Fibroblast of mammary gland (primary cell): ENCODE measurements at regions not wholly inside any gene's neighbourhood (a gene's known extent, or its start where the extent isn't known, plus 50 kb on each side); places are given as distances from the start of the nearest gene placed in this dataset.
A peak's percentile ranks its signal among the peaks of the same experiment; 100 is the strongest.

Source experiments
- DNase-seq: peaks from one replicate; pipeline ENCODE4 v3.0.0-alpha.2; 2010; ENCODE audit warnings: low read depth
- H3K4me3 ChIP-seq: 2 replicates; pipeline ENCODE4 v1.5.1; 2011; ENCODE audit warnings: low read depth, mild to moderate bottlenecking, low read length, moderate library complexity; ENCODE audit not compliant: control insufficient read depth
- CTCF ChIP-seq: conservative IDR thresholded peaks from 2 replicates; pipeline ENCODE4 v1.5.1; 2011; ENCODE audit warnings: low read depth, low read length, inconsistent platforms; ENCODE audit not compliant: control insufficient read depth, insufficient read depth

- peak; percentile 56 for DNase-seq
- H3K4me3 ChIP-seq: no peak overlapping the region
- TF ChIP-seq CTCF: no peak
These were observed 174.1 kb downstream of the CSNK2A3 start for GRCh38 chr11:11178671-11179638.

- no peak for DNase-seq
- no peak overlapping the region for H3K4me3 ChIP-seq
- TF ChIP-seq CTCF: no peak
These were observed 175.8 kb downstream of the CSNK2A3 start for GRCh38 chr11:11177156-11177808.

- no peak for TF ChIP-seq CTCF
- DNase-seq: no peak
These were observed 179.6 kb downstream of the CSNK2A3 start for GRCh38 chr11:11173316-11174025.

GRCh38 chr11:11171854-11172253 lies 181.2 kb downstream of the CSNK2A3 start:
- no peak for TF ChIP-seq CTCF
- no peak for DNase-seq
- no peak overlapping the region for H3K4me3 ChIP-seq

More at GRCh38 chr11:11173316-11174025, 179.6 kb downstream of the CSNK2A3 start:
- H3K4me3 ChIP-seq: no peak overlapping the region

GRCh38 chr11:11171285-11171684 lies 181.8 kb downstream of the CSNK2A3 start:
- H3K4me3 ChIP-seq: no peak overlapping the region
- no peak for TF ChIP-seq CTCF
- DNase-seq: no peak

- no peak for TF ChIP-seq CTCF
- no peak overlapping the region for H3K4me3 ChIP-seq
- DNase-seq: no peak
These were observed 182.5 kb downstream of the CSNK2A3 start for GRCh38 chr11:11170352-11171084.
